Aorta (tissue), 5 donors: ENCODE measurements at regions not wholly inside any gene's neighbourhood (a gene's known extent, or its start where the extent isn't known, plus 50 kb on each side); places are given as distances from the start of the nearest gene placed in this dataset.
A peak's percentile ranks its signal among the peaks of the same experiment; 100 is the strongest.

Source experiments
- ATAC-seq: fragments of 200-7000 bp; cut with Tn5 transposase; one replicate; pipeline ENCODE4 v1.9.1; 2022; ENCODE audit warnings: moderate library complexity; ENCODE audit not compliant: low FRiP score
- DNase-seq, 2 donors: peaks; one replicate each; pipeline ENCODE4 v3.0.0-alpha.2; 2020
- H3K27ac ChIP-seq, 2 donors: one replicate each; pipeline ENCODE4 v1.5.1; 2013; ENCODE audit warnings: low read length in 2 of 2, mild to moderate bottlenecking in 2 of 2, moderate library complexity in 2 of 2, control low read depth in 1 of 2, inconsistent platforms in 1 of 2, low read depth in 1 of 2
- H3K27me3 ChIP-seq, 2 donors: one replicate each; pipeline ENCODE4 v1.6.1; 2013; ENCODE audit warnings: control low read depth in 1 of 2, low read length in 1 of 2, mild to moderate bottlenecking in 1 of 2, moderate library complexity in 1 of 2; ENCODE audit not compliant: insufficient read depth in 2 of 2, control insufficient read depth in 1 of 2
- H3K36me3 ChIP-seq, 2 donors: one replicate each; pipeline ENCODE4 v1.6.1; 2013; ENCODE audit warnings: control low read depth in 1 of 2, low read length in 1 of 2, mild to moderate bottlenecking in 1 of 2; ENCODE audit not compliant: insufficient read depth in 2 of 2, control insufficient read depth in 1 of 2
- H3K4me1 ChIP-seq, 2 donors: one replicate each; pipeline ENCODE4 v1.6.1; 2013; ENCODE audit warnings: low read length in 2 of 2, control low read depth in 1 of 2, mild to moderate bottlenecking in 1 of 2, moderate library complexity in 1 of 2; ENCODE audit not compliant: insufficient read depth in 2 of 2, control insufficient read depth in 1 of 2
- H3K4me3 ChIP-seq, 2 donors: one replicate each; pipeline ENCODE4 v1.5.1; 2013; ENCODE audit warnings: low read length in 2 of 2, control low read depth in 1 of 2, mild to moderate bottlenecking in 1 of 2
- H3K9me3 ChIP-seq: one replicate; pipeline ENCODE4 v1.6.1; 2013; ENCODE audit warnings: mild to moderate bottlenecking, low read length; ENCODE audit not compliant: control insufficient read depth
- WGBS, 2 donors: extraction: QIAGEN DNeasy Blood & Tissue Kit; methylation state at CpG; one replicate each; pipeline ENCODE4 v1.1.7; 2013; 5-methylcytosine and 5-hydroxymethylcytosine counted together
- intact Hi-C, 2 donors: fragments of 100-400 bp; cut with DNase I; formaldehyde crosslinking; loops; one replicate each; pipeline versions ENCODE4 v1.14.2 to v1.15.0; 2022
- donor health status: healthy with polysubstance abuse.
- donor health status: Bipolar disorder and iron deficiency.
- donor health status: DM: no; HTN: no; CAD: no.
- donor health status: DM: no; HTN: no; CAD: no.
- donor health status: DM: yes; HTN: yes; CAD: no.

- no peaks in the 10 kb centered on the region for H3K27me3 ChIP-seq
- ATAC-seq (no peak), DNase-seq (no peak)
- no peaks in the 10 kb centered on the region for H3K4me1 ChIP-seq
- H3K27ac ChIP-seq, result no peak overlapping the region
- no peaks in the 10 kb centered on the region for H3K9me3 ChIP-seq
- H3K4me3 ChIP-seq, result no peak overlapping the region
- no peaks in the 10 kb centered on the region for H3K36me3 ChIP-seq
- WGBS, 2 donors, result 86 to 88% methylated on average over 7 of the region's 7 CpGs
- intact Hi-C loops, result no loop called here
Observed at GRCh38 chr18:5643288-5643687, 99.5 kb upstream of the EPB41L3 start.

DNA sequence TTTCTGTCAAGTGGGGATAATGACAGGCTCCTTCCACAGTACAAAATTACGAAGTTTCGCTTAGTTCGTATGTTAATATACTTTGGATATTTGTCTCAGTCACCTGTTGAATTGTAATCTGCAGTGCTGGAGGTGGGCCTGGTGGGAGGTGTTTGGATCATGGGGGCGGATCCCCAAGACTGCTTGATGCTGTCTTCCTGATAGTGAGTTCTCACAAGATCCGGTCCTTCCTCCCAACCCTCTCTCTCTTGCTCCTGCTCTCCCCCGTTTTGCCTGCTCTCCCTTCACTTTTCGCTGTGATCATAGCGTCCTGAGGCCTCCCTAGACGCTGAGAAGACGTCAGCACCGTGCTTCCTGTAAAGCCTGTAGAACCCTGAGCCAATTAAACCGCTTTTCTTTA lies 97.1 kb upstream of the EPB41L3 start:
- no peaks in the 10 kb centered on the region for H3K27me3 ChIP-seq
- ATAC-seq, result no peak
- H3K9me3 ChIP-seq, result no peaks in the 10 kb centered on the region
- no peak overlapping the region for H3K4me3 ChIP-seq
- no peak for DNase-seq
- no peak overlapping the region for H3K27ac ChIP-seq
- intact Hi-C loops, result no loop called here
- H3K36me3 ChIP-seq, result no peaks in the 10 kb centered on the region
- no peaks in the 10 kb centered on the region for H3K4me1 ChIP-seq
- WGBS, 2 donors, result 61 to 63% methylated on average over 12 of the region's 12 CpGs

DNA sequence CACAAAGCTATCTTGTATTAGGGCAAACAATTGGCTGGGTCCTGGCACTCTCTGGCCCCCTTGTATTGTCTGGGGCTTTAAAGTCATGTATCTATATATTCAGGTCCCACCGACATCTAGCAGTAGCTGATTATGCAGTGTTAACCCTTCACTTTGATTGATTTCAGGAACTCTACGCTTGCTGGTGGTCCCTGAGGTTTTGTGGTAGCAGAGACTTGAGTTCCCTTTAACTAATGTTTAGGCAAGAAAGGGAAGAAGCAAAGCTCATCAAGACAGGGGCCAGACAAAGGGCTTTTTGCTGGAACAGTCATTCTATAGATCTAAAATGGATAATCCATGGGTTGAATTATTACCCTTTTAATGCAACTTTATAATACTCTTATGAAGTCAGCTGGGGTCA lies 95.3 kb upstream of the EPB41L3 start:
- Histone ChIP-seq H3K27ac (no peak overlapping the region), H3K27me3 (no peaks in the 10 kb centered on the region), H3K4me3 (no peak overlapping the region), H3K4me1 (no peaks in the 10 kb centered on the region), H3K36me3 (no peaks in the 10 kb centered on the region), H3K9me3 (no peaks in the 10 kb centered on the region)
- 2 to 14% methylated on average over 2 of the region's 2 CpGs for WGBS, 2 donors
- no peak for ATAC-seq
- DNase-seq, result no peak
- intact Hi-C loops, result no loop called here

- ATAC-seq (no peak), DNase-seq (no peak)
- 83 to 87% methylated on average over 3 of the region's 3 CpGs for WGBS, 2 donors
- intact Hi-C loops, result no loop called here
- Histone ChIP-seq H3K9me3 (no peaks in the 10 kb centered on the region), H3K4me3 (no peak overlapping the region), H3K36me3 (no peaks in the 10 kb centered on the region), H3K27me3 (no peaks in the 10 kb centered on the region), H3K4me1 (no peaks in the 10 kb centered on the region), H3K27ac (no peak overlapping the region)
Observed at GRCh38 chr18:5632041-5632440, 88.2 kb upstream of the EPB41L3 start.

DNA sequence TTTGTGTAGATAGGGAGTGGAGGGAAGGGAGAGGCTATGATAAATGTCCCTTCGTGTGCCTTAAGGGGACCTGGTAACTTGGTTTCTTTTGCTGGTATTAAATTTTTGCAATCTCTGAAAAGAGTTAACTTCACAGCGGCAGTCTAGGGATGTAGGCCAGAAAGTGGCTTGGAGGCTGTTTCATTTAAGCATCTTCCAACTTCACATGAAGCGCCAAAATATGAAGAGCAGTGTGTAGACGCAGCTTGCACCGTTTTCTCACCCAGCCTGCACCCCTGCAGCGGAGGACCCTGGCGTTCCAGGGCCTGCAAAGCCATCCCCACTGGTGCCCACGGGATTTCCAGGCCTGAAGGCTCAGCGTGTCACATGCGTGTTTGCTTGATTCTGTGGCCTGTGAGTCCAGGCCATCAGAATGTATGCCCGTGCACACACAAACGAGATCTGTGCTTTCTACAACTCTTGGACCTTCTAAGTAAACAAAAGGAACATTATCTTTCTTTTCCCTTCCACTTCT lies 87.2 kb upstream of the EPB41L3 start:
- Histone ChIP-seq H3K4me3 (no peak overlapping the region), H3K27me3 (no peaks in the 10 kb centered on the region), H3K4me1 (no peaks in the 10 kb centered on the region), H3K9me3 (no peaks in the 10 kb centered on the region), H3K27ac (no peak overlapping the region), H3K36me3 (no peaks in the 10 kb centered on the region)
- intact Hi-C loops, result no loop called here
- 44 to 56% methylated on average over 12 of the region's 12 CpGs for WGBS, 2 donors
- DNase-seq (no peak), ATAC-seq (no peak)

DNA sequence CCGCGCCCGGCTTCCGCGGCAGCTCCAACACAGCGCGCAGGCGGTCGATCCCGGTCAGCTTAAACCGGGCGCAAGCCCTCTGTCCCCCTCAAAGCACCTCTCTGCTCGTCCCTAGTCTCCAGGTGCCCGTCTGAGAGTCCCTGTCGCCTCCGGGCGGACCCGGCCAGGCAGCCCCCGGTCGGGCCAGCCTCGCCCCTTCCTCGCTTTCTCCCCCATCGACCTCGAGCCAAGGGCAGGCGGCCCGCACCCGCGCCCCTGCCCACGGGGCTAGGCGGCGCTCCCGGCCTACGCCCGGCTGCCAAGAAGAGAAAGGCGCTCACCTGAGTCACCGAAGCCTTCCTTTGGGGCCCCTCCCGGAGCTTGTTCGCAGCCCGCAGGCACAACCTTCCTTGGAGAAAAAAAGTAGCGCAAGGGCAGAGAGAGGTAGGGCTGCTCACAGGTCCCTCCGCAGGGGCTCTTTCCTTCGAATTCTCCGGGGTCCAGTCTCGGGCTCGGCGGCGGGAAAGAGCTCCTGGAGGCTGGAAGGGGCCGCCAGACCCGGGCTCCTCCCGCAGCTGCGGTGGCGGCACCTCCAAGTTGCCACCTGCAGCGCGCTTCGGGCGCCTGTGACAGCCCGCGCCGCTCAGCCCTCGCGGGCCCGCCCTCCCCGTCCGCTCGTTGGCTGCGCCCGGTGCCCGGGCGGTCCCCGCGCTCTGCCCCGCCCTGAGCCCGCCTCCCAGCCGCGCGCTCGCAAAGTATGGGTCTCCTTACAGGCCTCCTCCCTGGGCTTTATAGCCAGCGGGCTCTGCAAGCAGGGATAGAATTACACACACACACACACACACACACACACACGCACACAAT lies 86.5 kb upstream of the EPB41L3 start:
- H3K27me3 ChIP-seq, result no peaks in the 10 kb centered on the region
- H3K9me3 ChIP-seq, result no peaks in the 10 kb centered on the region
- H3K4me1 ChIP-seq, result no peaks in the 10 kb centered on the region
- no peaks in the 10 kb centered on the region for H3K36me3 ChIP-seq
- intact Hi-C loops, result no loop called here
- peak overlapping the region in 1 of 2 donors; percentile 56 for H3K4me3 ChIP-seq
- DNase-seq (peak; percentile 81 to 90), ATAC-seq (peak; percentile 91)
- no peak overlapping the region for H3K27ac ChIP-seq
- WGBS, 2 donors, result 1% methylated on average over 71 to 79 of the region's 79 CpGs

- Histone ChIP-seq H3K36me3 (no peaks in the 10 kb centered on the region), H3K9me3 (no peaks in the 10 kb centered on the region), H3K27me3 (no peaks in the 10 kb centered on the region), H3K4me1 (no peaks in the 10 kb centered on the region), H3K27ac (no peak overlapping the region), H3K4me3 (peak overlapping the region; percentile 54 to 56)
- intact Hi-C loops, result no loop called here
- ATAC-seq (peak; percentile 44), DNase-seq (peak; percentile 66 to 85)
- 0 to 1% methylated on average over 72 to 90 of the region's 90 CpGs for WGBS, 2 donors
Observed at GRCh38 chr18:5628512-5629255, 84.9 kb upstream of the EPB41L3 start.

DNA sequence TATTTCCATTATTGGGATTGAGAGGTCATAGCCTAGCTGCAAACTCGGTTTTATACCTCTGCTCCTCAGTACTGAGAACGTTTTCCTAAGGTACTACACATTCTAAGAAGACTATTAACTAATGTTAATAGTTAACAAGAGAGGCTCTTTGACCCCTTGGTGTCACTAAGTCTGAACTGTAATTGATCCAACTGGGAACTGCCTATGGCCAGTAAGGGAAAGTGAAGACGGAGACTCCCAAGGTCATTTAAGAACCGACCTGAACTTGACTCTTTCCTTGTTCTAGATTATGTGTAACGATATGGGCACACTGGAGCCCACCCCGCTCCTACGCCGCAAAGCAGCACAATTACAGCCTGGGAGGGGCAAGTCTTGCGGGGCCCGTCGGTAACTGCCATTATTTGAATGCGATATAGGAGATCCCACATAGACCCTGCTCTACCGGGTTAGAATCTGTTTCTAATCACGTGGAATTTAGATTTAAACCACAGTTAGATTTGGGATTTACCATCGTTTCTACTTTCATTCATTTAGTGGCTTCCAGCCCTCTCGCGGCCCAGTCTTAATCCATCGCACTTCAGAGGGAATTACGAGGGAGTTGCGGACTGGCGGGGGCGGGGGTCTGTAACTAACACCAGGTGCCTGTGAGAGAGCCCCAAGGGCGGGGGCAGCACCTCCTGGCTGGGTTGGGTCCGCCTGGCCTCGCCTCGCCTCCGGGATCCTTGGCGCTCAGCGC lies 84.1 kb upstream of the EPB41L3 start:
- H3K36me3 ChIP-seq, result no peaks in the 10 kb centered on the region
- intact Hi-C loops, result no loop called here
- DNase-seq, result no peak
- peak overlapping the region; percentile 54 to 56 for H3K4me3 ChIP-seq
- no peak overlapping the region for H3K27ac ChIP-seq
- 13 to 20% methylated on average over 27 to 29 of the region's 29 CpGs for whole genome bisulfite sequencing, 2 donors
- no peaks in the 10 kb centered on the region for H3K27me3 ChIP-seq
- no peaks in the 10 kb centered on the region for H3K9me3 ChIP-seq
- no peak for ATAC-seq
- H3K4me1 ChIP-seq, result no peaks in the 10 kb centered on the region
